ENCODE measurements at regions not wholly inside any gene's neighbourhood (a gene's known extent, or its start where the extent isn't known, plus 50 kb on each side); places are given as distances from the start of the nearest gene placed in this dataset.

GRCh38 chr1:87791931-87792740 is 463.5 kb downstream of the LMO4 start:
- ATAC-seq (replicated peaks in 1 of 4) (no peak), DNase-seq (no peak)
- H3K36me3 ChIP-seq (ENCODE audit: control insufficient read depth in 2 of 2, extremely low read depth in 1 of 2, insufficient read depth in 1 of 2, low read length in 1 of 2): no peaks in the 10 kb centered on the region
- no peak overlapping the region for H3K4me3 ChIP-seq (ENCODE audit: control insufficient read depth in 1 of 2, extremely low read depth in 1 of 2, low read length in 1 of 2)
- no CpG with 5 or more reads among the region's 3 CpGs for WGBS (ENCODE audit: insufficient coverage)
- CTCF ChIA-PET: no interaction called here
- Mint-ChIP-seq H3K4me1 (no peaks in the 10 kb centered on the region), H3K27me3 (peaks cover 1 to 5% of the 10 kb centered on the region in 2 donors), H3K36me3 (no peaks in the 10 kb centered on the region), H3K4me3 (no peak overlapping the region), H3K27ac (no peak overlapping the region), H3K9me3 (no peaks in the 10 kb centered on the region)
- no peaks in the 10 kb centered on the region for H3K9me3 ChIP-seq
- POLR2A ChIA-PET: no interaction called here
- no peaks in the 10 kb centered on the region for H3K4me1 ChIP-seq (ENCODE audit: control insufficient read depth in 1 of 2, extremely low read depth in 1 of 2, insufficient read depth in 2 of 2, low read length in 2 of 2)
- H3K27ac ChIP-seq (ENCODE audit: low read length): no peak overlapping the region
- H3K27me3 ChIP-seq (replicated peaks in 1 of 2; ENCODE audit: control insufficient read depth in 2 of 2, extremely low read depth in 1 of 2, insufficient read depth in 2 of 2, low read length in 1 of 2): peaks cover 0 to 4% of the 10 kb centered on the region in 2 experiments

- 67% methylated on average over 3 of the region's 8 CpGs for WGBS (ENCODE audit: insufficient coverage)
- H3K4me1 ChIP-seq (ENCODE audit: control insufficient read depth in 1 of 2, extremely low read depth in 1 of 2, insufficient read depth in 2 of 2, low read length in 2 of 2): no peaks in the 10 kb centered on the region
- H3K36me3 ChIP-seq (ENCODE audit: control insufficient read depth in 2 of 2, extremely low read depth in 1 of 2, insufficient read depth in 1 of 2, low read length in 1 of 2): no peaks in the 10 kb centered on the region
- no peaks in the 10 kb centered on the region for H3K9me3 Mint-ChIP-seq
- H3K4me3 Mint-ChIP-seq: no peak overlapping the region
- no peak overlapping the region for H3K27ac Mint-ChIP-seq
- H3K4me3 ChIP-seq (ENCODE audit: control insufficient read depth in 1 of 2, extremely low read depth in 1 of 2, low read length in 1 of 2): no peak overlapping the region
- no peak overlapping the region for H3K27ac ChIP-seq (ENCODE audit: low read length)
- ChIA-PET CTCF (no interaction called here), POLR2A (no interaction called here)
- ATAC-seq (replicated peaks in 1 of 4) (no peak), DNase-seq (no peak)
- no peaks in the 10 kb centered on the region for H3K36me3 Mint-ChIP-seq
- H3K27me3 Mint-ChIP-seq: peaks cover 1 to 9% of the 10 kb centered on the region in 2 donors
- H3K27me3 ChIP-seq (replicated peaks in 1 of 2; ENCODE audit: control insufficient read depth in 2 of 2, extremely low read depth in 1 of 2, insufficient read depth in 2 of 2, low read length in 1 of 2): no peaks in the 10 kb centered on the region
- no peaks in the 10 kb centered on the region for H3K9me3 ChIP-seq
- H3K4me1 Mint-ChIP-seq: no peaks in the 10 kb centered on the region
Observed at GRCh38 chr1:87794788-87795614, 466.3 kb downstream of the LMO4 start.

GRCh38 chr1:87795615-87796337 is 467.1 kb downstream of the LMO4 start:
- Mint-ChIP-seq H3K4me1 (no peaks in the 10 kb centered on the region), H3K27me3 (peaks cover 1 to 9% of the 10 kb centered on the region in 2 donors), H3K9me3 (no peaks in the 10 kb centered on the region), H3K36me3 (no peaks in the 10 kb centered on the region), H3K4me3 (no peak overlapping the region), H3K27ac (no peak overlapping the region)
- DNase-seq (no peak), ATAC-seq (replicated peaks in 1 of 4) (no peak)
- POLR2A ChIA-PET: no interaction called here
- Histone ChIP-seq H3K4me1 (ENCODE audit: control insufficient read depth in 1 of 2, extremely low read depth in 1 of 2, insufficient read depth in 2 of 2, low read length in 2 of 2) (no peaks in the 10 kb centered on the region), H3K36me3 (ENCODE audit: control insufficient read depth in 2 of 2, extremely low read depth in 1 of 2, insufficient read depth in 1 of 2, low read length in 1 of 2) (no peaks in the 10 kb centered on the region), H3K9me3 (no peaks in the 10 kb centered on the region), H3K27me3 (replicated peaks in 1 of 2; ENCODE audit: control insufficient read depth in 2 of 2, extremely low read depth in 1 of 2, insufficient read depth in 2 of 2, low read length in 1 of 2) (no peaks in the 10 kb centered on the region), H3K27ac (ENCODE audit: low read length) (no peak overlapping the region), H3K4me3 (ENCODE audit: control insufficient read depth in 1 of 2, extremely low read depth in 1 of 2, low read length in 1 of 2) (no peak overlapping the region)
- 86% methylated on average over 1 of the region's 3 CpGs for WGBS (ENCODE audit: insufficient coverage)
- CTCF ChIA-PET: no interaction called here

- Histone ChIP-seq H3K4me3 (ENCODE audit: control insufficient read depth in 1 of 2, extremely low read depth in 1 of 2, low read length in 1 of 2) (no peak overlapping the region), H3K4me1 (ENCODE audit: control insufficient read depth in 1 of 2, extremely low read depth in 1 of 2, insufficient read depth in 2 of 2, low read length in 2 of 2) (no peaks in the 10 kb centered on the region), H3K27me3 (replicated peaks in 1 of 2; ENCODE audit: control insufficient read depth in 2 of 2, extremely low read depth in 1 of 2, insufficient read depth in 2 of 2, low read length in 1 of 2) (no peaks in the 10 kb centered on the region), H3K9me3 (no peaks in the 10 kb centered on the region), H3K27ac (ENCODE audit: low read length) (no peak overlapping the region), H3K36me3 (ENCODE audit: control insufficient read depth in 2 of 2, extremely low read depth in 1 of 2, insufficient read depth in 1 of 2, low read length in 1 of 2) (no peaks in the 10 kb centered on the region)
- Mint-ChIP-seq H3K9me3 (no peaks in the 10 kb centered on the region), H3K4me3 (no peak overlapping the region), H3K27ac (no peak overlapping the region), H3K36me3 (no peaks in the 10 kb centered on the region), H3K4me1 (no peaks in the 10 kb centered on the region), H3K27me3 (peaks cover 1 to 9% of the 10 kb centered on the region in 2 donors)
- no peak for DNase-seq
- ChIA-PET POLR2A (no interaction called here), CTCF (no interaction called here)
- 82% methylated on average over 8 of the region's 9 CpGs for WGBS (ENCODE audit: insufficient coverage)
- no peak for ATAC-seq (replicated peaks in 1 of 4)
Observed at GRCh38 chr1:87796471-87796901, 467.8 kb downstream of the LMO4 start.

- Histone ChIP-seq H3K27ac (ENCODE audit: low read length) (no peak overlapping the region), H3K4me1 (ENCODE audit: control insufficient read depth in 1 of 2, extremely low read depth in 1 of 2, insufficient read depth in 2 of 2, low read length in 2 of 2) (no peaks in the 10 kb centered on the region), H3K36me3 (ENCODE audit: control insufficient read depth in 2 of 2, extremely low read depth in 1 of 2, insufficient read depth in 1 of 2, low read length in 1 of 2) (no peaks in the 10 kb centered on the region), H3K4me3 (ENCODE audit: control insufficient read depth in 1 of 2, extremely low read depth in 1 of 2, low read length in 1 of 2) (no peak overlapping the region), H3K9me3 (no peaks in the 10 kb centered on the region), H3K27me3 (replicated peaks in 1 of 2; ENCODE audit: control insufficient read depth in 2 of 2, extremely low read depth in 1 of 2, insufficient read depth in 2 of 2, low read length in 1 of 2) (no peaks in the 10 kb centered on the region)
- Mint-ChIP-seq H3K36me3 (no peaks in the 10 kb centered on the region), H3K9me3 (no peaks in the 10 kb centered on the region), H3K27me3 (peaks cover 2 to 9% of the 10 kb centered on the region in 2 donors), H3K27ac (no peak overlapping the region), H3K4me1 (no peaks in the 10 kb centered on the region), H3K4me3 (no peak overlapping the region)
- ATAC-seq (replicated peaks in 1 of 4): no peak
- 94% methylated on average over 7 of the region's 7 CpGs for WGBS (ENCODE audit: insufficient coverage)
- CTCF ChIA-PET: no interaction called here
- no peak for DNase-seq
- POLR2A ChIA-PET: interaction anchor here in 1 of 2 donors (0.6 kb wide), 1 partner anchor 617 kb away, joined by 3 read pairs; no protein-coding TSS in a partner anchor
Observed at GRCh38 chr1:87799451-87799850, 470.8 kb downstream of the LMO4 start.

- H3K4me1 ChIP-seq (ENCODE audit: control insufficient read depth in 1 of 2, extremely low read depth in 1 of 2, insufficient read depth in 2 of 2, low read length in 2 of 2): no peaks in the 10 kb centered on the region
- CTCF ChIA-PET: no interaction called here
- peaks cover 2 to 9% of the 10 kb centered on the region in 2 donors for H3K27me3 Mint-ChIP-seq
Observed at GRCh38 chr1:87800006-87800405, 471.3 kb downstream of the LMO4 start.

More at GRCh38 chr1:87800006-87800405, 471.3 kb downstream of the LMO4 start:
- Mint-ChIP-seq H3K36me3 (no peaks in the 10 kb centered on the region), H3K4me3 (no peak overlapping the region), H3K4me1 (no peaks in the 10 kb centered on the region), H3K27ac (no peak overlapping the region), H3K9me3 (no peaks in the 10 kb centered on the region)
- Histone ChIP-seq H3K9me3 (no peaks in the 10 kb centered on the region), H3K36me3 (ENCODE audit: control insufficient read depth in 2 of 2, extremely low read depth in 1 of 2, insufficient read depth in 1 of 2, low read length in 1 of 2) (no peaks in the 10 kb centered on the region), H3K27ac (ENCODE audit: low read length) (no peak overlapping the region), H3K4me3 (ENCODE audit: control insufficient read depth in 1 of 2, extremely low read depth in 1 of 2, low read length in 1 of 2) (no peak overlapping the region), H3K27me3 (replicated peaks in 1 of 2; ENCODE audit: control insufficient read depth in 2 of 2, extremely low read depth in 1 of 2, insufficient read depth in 2 of 2, low read length in 1 of 2) (no peaks in the 10 kb centered on the region)
- no peak for ATAC-seq (replicated peaks in 1 of 4)
- no peak for DNase-seq
- POLR2A ChIA-PET: no interaction called here
